HG03378 (cell line): ENCODE measurements at regions not wholly inside any gene's neighbourhood (a gene's known extent, or its start where the extent isn't known, plus 50 kb on each side); places are given as distances from the start of the nearest gene placed in this dataset.
"Not testable (repeated sequence)": the region's sequence is repeated elsewhere in the genome, so short reads cannot be mapped to it uniquely, and the experiment has no call there.

Experiments used
- ATAC-seq: cut with Tn5 transposase; IDR thresholded peaks from one replicate; pipeline ENCODE4 v1.9.1; 2021; ENCODE audit warnings: mild to moderate bottlenecking, moderate library complexity; ENCODE audit not compliant: unreplicated experiment

GRCh38 chrX:10676235-10676957 lies 56.0 kb upstream of the MID1 start:
- no peak for ATAC-seq

DNA sequence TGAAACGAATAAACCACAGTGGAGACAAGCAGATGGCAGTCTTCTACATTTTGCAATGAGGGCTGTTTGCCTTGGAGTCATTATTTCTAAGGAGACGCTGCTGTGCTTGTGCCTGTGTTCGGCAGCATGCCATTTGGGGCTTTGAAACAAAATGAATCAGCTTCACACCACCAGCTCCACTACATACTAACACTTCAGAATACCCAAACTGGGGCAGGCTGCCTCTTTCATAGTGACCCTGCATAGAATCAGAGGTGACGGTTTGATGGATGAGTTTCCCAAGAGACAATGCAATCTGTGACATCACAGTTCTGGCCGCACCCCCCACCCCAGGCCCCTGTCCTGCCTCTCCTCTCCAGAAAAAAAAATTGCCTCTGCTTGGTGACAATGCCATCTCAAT lies 57.1 kb upstream of the MID1 start:
- no peak for ATAC-seq

DNA sequence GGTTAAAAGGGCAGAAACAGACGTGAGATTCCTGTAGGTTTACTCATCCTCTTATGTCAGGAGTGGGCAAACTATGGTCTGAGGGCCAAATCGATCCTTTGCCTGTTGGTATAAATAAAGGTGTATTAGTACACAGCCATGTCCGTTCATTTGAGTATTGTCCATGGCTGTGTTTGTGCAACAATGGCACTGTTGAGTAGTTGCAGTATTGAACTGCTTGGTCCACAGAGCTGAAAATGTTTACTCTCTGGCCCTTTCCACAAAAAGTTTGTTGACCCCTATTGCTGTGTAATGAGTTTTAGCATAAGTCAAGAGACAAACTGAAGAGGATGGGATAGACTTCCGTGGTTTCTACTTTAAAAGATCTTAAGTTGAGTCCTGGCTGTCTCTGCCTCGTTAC lies 59.0 kb upstream of the MID1 start:
- no peak for ATAC-seq

DNA sequence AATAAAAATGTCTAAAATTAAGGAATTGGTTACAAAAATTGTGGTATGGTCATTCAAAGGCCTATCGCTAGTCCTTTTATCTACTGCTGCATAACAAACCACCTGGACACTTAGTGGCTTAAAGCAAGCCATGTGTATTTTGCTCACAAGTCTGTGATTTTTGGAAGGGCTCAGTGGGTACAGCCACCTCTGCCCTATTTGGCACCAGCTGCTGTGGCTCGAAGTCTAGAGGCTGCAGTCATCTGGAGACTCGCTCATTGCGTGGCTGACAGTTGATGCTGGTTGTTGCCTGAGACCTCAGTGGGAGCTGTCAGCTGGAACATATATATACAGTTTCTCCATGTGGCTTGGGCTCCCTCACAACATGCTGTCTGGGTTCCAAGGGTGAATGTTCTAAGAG lies 60.8 kb upstream of the MID1 start:
- ATAC-seq: no peak

GRCh38 chrX:10683631-10684030 lies 63.2 kb upstream of the MID1 start:
- ATAC-seq: not testable (repeated sequence)

DNA sequence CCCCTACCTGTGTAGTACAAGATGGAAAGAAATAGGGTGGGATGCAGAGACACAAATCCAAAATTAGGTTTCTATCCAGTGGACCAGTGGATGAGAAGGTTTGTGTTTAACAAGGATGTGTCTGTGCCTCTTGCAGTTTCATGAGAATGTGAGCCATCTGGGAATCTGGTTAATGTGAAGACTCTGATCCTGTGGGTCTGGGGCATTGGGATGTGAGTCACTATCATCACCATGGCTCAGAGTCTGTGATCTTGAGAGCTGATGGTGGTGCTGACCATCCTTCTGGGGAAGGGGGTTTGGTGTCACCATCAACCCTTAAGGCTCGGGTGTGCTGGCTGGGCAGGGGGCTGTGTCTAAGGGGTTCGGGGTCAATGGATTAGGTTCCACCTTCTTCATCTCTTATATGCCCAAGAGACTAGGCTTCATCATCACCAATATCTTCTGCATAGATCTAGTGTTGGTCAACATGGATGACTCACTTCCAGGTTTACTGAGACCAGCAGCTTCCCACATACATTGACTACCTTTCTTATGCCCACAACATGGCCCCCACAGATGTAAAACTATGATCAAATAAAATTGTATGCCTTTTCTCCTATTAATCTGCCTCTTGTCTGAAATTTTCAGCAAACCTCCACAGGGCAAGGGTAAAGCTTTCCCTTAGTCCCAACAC lies 65.7 kb upstream of the MID1 start:
- no peak for ATAC-seq

GRCh38 chrX:10691751-10692150 lies 71.4 kb upstream of the MID1 start:
- ATAC-seq: not testable (repeated sequence)

- no peak for ATAC-seq
Measured at GRCh38 chrX:10697616-10698317, 77.4 kb upstream of the MID1 start.

DNA sequence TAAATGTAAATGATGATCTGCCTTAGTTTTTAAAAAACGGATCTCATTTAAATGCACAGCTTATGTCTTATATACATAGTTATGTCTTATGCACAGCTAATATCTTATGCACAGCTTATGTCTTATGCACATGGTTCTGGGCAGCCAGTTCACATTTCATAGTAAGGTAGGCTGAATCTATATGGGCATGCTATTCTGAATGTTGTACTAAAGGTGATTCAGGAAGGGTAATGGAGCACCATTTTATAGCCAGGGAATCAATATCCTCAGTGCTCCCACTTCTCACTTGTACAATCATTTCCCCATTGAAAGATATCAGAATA lies 77.9 kb upstream of the MID1 start:
- no peak for ATAC-seq

GRCh38 chrX:10702031-10702430 lies 81.6 kb upstream of the MID1 start:
- ATAC-seq: no peak

DNA sequence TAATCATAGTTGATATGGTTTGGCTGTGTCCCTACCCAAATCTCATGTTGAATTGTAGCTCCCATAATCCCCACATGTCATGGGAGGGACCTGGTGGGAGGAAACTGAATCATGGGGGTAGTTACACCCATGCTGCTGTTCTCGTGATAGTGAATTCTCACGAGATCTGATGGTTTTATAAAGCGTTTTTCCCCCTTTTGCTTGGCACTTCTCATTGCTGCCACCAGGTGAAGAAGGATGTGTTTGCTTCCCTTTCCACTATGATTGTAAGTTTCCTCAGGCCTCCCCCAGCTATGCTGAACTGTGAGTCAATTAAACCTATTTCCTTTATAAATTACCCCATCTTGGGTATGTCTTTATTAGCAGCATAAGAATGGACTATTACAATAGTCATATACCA lies 86.0 kb upstream of the MID1 start:
- ATAC-seq: not testable (repeated sequence)

- no peak for ATAC-seq
Measured at GRCh38 chrX:10707773-10708172, 87.4 kb upstream of the MID1 start.

DNA sequence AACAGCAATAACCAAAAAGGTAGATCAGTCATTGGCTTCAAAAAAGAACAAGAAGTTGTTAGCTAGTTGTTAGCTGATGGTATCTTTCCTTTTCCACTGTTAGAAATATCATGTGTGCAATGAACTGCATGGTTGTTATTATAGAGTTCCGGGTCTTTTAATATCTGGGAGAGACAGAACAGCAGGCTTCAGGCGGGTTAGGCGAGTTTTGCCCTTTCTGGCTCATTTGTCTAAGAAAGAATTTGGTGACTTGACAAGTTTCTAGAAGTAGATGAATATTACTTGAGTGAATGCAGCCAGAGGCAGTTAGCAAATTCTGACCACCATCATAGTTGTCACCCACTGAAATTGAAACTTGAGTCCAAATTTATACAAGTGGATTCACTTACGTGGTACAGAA lies 88.9 kb upstream of the MID1 start:
- ATAC-seq: no peak

- no peak for ATAC-seq
Measured at GRCh38 chrX:10714531-10714930, 94.1 kb upstream of the MID1 start.

- peak; percentile 83 for ATAC-seq
Measured at GRCh38 chrX:10722851-10723250, 102.5 kb upstream of the MID1 start.

DNA sequence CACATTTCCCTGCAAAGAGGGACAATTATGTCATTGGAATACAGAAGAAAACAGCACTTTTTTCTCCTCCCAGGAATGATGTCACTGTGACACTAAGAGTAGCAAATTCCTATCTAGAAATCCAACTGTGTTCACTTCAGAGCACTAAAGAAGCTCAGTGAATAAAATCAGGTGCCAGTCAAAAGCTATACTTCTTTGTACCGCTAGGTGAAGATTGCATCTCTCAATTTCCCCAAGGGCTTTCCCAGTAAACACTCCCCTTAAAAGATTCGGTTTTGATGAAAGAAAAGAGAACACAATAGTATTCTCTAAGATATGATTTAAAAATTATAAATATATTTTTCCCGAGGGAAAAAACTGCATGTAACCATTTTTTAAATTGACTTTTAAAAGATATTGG lies 104.7 kb upstream of the MID1 start:
- ATAC-seq: no peak

GRCh38 chrX:10726647-10727046 lies 106.3 kb upstream of the MID1 start:
- ATAC-seq: no peak

DNA sequence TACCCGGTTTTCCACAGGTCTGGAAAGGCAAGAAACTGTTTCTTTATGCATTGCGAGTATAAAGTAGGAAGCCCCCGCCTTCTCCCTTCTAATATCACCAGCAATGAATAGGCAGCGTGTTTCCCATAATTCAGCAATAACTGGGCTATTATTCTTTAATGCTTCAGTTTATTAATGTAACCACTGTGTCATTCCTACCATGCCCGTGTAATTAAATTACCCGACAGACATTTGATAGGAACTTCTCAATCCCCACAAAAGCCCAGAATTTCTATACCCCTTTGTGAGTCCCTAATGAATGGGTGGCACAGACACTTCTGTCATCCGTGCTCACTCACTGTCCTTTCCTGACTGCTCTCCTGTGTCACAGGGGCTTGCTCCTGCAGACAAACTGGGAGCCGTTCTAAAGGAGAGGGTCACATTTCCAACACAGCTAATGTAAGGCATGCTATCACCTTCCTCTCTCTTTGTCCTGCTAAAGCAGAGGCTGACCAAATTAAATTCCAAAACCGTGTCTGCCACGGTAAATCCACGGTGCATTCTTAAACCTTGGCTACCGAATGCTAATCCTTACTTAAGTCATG lies 108.5 kb upstream of the MID1 start:
- no peak for ATAC-seq

GRCh38 chrX:10739426-10739825 lies 119.0 kb upstream of the MID1 start:
- ATAC-seq: no peak

DNA sequence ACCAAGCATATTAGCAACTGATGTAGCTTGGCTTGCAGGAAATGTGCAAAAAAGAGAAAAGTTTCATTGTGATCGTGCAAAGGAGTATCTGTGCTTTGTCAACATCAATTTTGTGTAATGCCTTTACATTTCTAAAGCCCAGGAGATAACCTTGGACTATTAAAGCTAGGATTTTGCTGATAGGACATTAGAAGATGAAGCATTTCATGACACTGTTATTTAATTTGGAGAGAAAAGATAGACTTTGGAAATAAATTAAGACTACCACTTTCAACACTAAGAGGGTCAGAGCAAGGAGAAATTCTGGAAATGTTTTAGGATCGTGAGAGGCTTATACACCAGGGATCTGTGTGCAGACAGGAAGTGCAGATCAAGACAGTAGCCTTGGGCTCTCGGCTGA lies 120.6 kb upstream of the MID1 start:
- ATAC-seq: no peak

- no peak for ATAC-seq
Measured at GRCh38 chrX:10741550-10741949, 121.2 kb upstream of the MID1 start.

- no peak for ATAC-seq
Measured at GRCh38 chrX:10743476-10743875, 123.1 kb upstream of the MID1 start.
